Hypothalamus (tissue), 51 donors: ENCODE measurements at regions not wholly inside any gene's neighbourhood (a gene's known extent, or its start where the extent isn't known, plus 50 kb on each side); places are given as distances from the start of the nearest gene placed in this dataset.

Experiments used
- DNase-seq, 51 donors: peaks; one replicate each; lab custom pipeline; 2025; lab: John Stamatoyannopoulos, UW

- no peak for DNase-seq
These were observed 151.6 kb downstream of the C1orf94 start for GRCh38 chr1:34328281-34328799.

GRCh38 chr1:34330061-34330460 is 153.4 kb downstream of the C1orf94 start:
- DNase-seq: no peak

- no peak for DNase-seq
These were observed 154.6 kb downstream of the C1orf94 start for GRCh38 chr1:34331020-34331926.

DNA sequence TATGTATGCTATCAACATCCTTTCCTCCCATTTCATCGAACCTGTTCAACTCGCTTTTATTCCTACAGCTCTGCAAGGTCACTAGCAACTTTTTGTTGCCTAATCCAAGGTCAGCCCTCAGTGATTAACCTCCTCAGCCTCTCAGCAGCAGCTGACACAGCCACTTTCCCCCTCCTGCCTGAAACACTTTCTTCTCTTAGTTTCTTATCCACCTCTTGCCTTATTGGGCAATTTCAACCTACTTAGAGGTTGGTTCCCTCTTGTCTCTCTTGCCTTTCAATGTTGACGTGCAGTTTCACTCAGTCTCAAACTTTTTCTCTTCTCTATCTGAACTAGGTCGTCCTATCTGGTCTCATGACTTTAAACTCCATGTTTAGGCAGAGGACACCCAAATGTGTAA is 156.3 kb downstream of the C1orf94 start:
- no peak for DNase-seq

DNA sequence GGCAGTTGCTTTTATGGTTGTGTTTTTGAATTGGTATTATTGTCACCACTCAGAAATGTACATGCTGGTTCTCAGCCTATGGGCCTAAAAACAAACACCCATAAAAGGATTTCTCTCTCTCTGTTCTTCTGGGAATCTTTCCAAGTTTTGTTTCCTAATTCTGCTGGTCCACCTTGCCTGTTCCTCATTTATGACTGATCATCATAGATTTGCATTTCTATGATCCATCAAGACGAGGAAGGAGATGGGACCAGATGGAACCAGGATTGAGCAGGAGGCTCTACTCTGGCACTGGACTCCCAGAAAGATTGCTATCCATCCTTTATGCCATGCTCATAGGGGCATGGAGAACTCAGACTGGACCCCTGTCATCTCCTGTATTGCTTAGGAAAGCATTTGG is 162.2 kb downstream of the C1orf94 start:
- DNase-seq: no peak

DNA sequence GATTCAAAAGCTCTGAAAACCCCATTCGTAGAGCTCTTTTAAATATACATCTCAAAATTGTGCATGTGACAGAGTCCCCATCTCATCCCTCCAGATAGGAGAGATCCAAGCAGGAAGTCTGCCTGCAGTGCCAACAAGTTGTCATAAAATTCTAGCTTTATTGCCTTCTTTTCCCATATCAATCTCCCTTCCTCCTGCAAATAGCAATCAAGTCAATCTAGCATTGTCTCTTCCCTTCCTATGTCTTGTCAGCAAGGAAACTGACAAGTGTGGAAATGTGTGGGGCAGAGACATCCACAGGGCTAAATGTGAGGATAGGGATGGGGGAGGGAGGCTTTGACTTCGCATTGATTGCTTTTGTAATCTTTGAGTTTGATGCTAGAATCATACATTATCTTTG is 165.2 kb downstream of the C1orf94 start:
- no peak for DNase-seq

GRCh38 chr1:34342334-34342733 is 165.6 kb downstream of the C1orf94 start:
- no peak for DNase-seq

- no peak for DNase-seq
These were observed 169.4 kb downstream of the C1orf94 start for GRCh38 chr1:34346128-34346527.

DNA sequence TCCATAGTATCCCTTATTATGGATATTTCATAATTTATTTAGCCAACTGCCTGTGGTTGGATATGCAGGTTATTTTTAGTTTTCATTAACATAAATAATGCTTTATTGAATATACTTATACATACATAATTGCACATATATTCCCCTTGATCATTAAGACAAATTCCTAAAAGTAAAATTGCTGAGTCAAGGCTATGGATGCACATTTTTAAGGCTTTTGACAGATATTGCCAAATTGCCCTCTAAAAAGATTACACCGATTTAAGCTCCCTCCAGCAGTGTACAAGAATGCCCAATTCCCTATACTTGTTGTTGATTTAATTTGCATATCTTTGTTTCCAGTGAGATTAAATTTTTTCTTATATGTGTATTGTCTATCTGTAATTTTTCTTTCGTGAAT is 176.7 kb downstream of the C1orf94 start:
- DNase-seq: no peak

GRCh38 chr1:34354367-34354766 is 177.7 kb downstream of the C1orf94 start:
- no peak for DNase-seq

GRCh38 chr1:34356853-34357252 is 180.1 kb downstream of the C1orf94 start:
- no peak for DNase-seq

DNA sequence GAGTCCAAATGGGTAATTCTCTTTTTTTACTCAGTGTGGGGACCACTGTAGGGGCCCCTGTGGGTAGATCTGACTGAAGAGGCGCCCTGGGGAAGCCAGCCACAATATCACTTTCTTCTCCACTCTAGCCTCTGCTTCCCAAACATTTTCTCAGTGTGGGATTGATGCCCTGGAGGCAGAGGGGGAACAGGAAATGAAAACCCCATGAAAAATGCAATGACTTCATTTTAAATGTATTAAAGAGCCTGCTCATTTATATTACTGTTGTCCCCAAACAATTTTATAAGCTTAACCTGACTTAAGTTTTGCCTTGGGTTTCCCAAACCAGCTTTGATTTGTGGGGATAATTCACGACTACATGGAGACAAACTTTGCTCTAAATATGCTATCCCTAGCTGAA is 181.9 kb downstream of the C1orf94 start:
- no peak for DNase-seq

DNA sequence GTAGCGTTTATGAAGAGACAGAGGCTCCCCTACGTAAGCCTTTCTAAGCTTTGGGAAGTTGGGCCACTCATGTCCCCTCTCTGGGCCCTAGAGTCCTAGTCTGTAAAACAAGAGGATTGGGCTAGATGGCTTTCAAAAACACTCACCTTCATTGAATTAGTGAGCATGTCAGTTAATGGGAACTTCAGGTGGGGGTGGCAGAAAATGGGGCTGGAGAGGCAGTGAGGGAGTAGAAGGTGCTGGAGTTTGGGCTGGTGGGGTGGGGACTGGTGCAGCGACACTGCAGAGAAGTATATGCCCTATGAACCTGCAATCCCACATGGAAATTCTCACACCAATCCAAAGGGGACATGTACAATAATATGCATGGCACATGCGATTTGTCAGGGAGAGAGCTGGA is 182.7 kb downstream of the C1orf94 start:
- no peak for DNase-seq

DNA sequence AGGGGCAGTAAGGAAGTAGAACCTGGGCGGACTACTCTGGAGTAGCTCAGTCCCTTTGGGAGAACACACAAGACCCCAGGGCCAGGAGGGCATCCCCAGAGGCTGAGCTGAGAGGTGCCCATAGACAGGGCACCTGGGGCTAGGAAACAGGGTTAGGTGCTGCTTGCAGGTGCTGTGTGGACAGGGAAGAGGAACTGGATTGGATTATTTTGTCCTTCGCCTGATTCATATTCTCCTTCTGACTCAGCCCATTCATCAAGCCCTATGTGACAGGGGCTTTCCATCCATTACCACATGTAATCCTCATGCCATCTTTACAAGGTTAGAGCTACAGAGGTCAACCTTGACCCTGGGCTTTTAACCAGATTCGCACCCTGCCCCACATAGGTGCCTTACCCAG is 183.9 kb downstream of the C1orf94 start:
- no peak for DNase-seq

DNA sequence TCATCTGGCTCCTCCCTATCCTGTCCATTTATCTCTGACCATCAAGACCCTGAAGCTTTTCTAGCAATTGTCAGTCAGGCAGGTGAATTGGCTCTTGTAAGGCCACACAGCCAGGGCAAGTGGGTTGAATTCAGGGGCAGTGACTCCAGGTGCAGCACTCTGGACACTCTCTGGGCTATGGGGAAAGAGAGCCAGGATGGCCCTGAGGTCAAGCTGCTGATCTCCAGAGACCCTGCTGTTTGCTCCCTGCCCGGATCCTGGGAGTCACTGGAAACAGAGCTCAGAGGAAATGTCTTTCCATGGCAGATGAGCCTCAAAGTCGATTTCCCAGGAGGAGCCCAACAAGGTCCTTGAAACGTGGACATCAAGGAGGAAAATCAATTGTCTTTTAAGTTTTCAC is 184.4 kb downstream of the C1orf94 start:
- DNase-seq: no peak

GRCh38 chr1:34361781-34362357 is 185.2 kb downstream of the C1orf94 start:
- no peak for DNase-seq

- DNase-seq: no peak
These were observed 186.2 kb downstream of the C1orf94 start for GRCh38 chr1:34362949-34363348.

- no peak for DNase-seq
These were observed 186.7 kb downstream of the C1orf94 start for GRCh38 chr1:34363447-34363846.

DNA sequence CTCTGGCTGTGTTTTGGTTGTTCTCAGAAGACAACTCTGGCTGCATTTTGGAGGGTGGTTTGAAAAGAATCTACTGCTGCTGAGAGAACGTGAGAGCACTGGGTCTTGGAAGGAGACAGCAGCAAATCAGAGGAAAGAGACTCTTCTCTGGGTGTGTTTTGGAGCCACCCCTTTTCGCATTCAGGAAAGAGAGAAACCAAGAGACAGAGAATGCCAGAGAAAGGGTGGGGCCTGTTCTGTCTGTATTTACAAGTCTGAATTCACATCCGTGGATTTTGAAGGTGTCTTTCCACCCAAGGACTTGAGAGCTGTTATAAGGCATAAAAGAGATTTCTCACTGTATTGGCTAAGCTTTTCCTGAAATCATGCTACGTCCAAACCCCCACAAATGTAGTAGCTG is 187.2 kb downstream of the C1orf94 start:
- DNase-seq: no peak

DNA sequence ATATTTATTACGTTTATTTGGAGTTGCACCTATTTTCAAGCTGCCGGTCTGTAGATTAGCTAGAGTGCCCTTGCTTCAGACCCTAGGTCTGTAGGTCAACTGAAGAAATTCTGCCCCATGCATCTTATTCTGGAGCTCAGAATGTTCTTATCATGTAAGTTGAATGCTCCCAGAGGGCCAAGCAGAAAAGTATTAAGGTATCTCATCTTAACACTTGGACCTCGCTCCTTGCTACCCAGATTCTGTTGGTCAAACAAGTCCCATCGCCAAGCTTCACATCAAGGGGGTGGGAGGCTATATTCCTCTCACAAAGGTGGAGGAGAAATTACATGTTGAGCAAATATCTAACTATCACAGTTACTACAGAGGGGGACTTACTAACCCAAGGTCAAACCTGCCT is 187.7 kb downstream of the C1orf94 start:
- no peak for DNase-seq

DNA sequence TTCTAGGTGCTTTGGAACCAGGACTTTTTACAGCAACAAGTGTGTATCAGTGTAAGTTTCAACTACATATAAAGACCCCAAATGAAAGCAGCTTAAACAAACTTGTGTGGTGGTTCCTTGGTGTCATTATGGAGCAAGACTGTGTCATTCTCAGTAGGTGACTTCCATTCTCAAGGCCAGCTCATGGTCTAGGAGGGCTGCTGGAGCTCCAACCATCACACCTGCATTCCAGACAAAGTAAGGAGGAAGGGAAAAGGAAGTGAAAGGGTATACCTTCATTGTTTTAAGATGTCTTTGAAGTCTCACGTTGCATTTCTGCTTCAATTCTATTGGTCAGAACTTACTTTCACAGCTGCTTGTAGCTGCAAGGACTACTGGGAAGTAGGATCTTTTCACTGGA is 188.6 kb downstream of the C1orf94 start:
- no peak for DNase-seq
